Fibroblast of lung (primary cell): ENCODE measurements at regions not wholly inside any gene's neighbourhood (a gene's known extent, or its start where the extent isn't known, plus 50 kb on each side); places are given as distances from the start of the nearest gene placed in this dataset.

Experiments
- DNase-seq, 2 donors: peaks; one replicate each; pipeline versions ENCODE4 v3.0.0 to v3.0.0-alpha.2; 2010; ENCODE audit warnings: low read depth in 2 of 2
- H2AFZ ChIP-seq: 2 replicates; pipeline ENCODE4 v1.5.1; 2012; ENCODE audit warnings: low read length, control low read depth, inconsistent platforms
- H3K27ac ChIP-seq: 2 replicates; pipeline ENCODE4 v1.5.1; 2011; ENCODE audit warnings: low read length, control low read depth; ENCODE audit not compliant: insufficient read depth
- H3K27me3 ChIP-seq: 2 replicates; pipeline ENCODE4 v1.5.1; 2011; ENCODE audit warnings: mild to moderate bottlenecking, low read length; ENCODE audit not compliant: control insufficient read depth, insufficient read depth
- H3K36me3 ChIP-seq: 2 replicates; pipeline ENCODE4 v1.5.1; 2011; ENCODE audit warnings: low read length; ENCODE audit not compliant: control insufficient read depth, insufficient read depth
- H3K4me1 ChIP-seq: 2 replicates; pipeline ENCODE4 v1.5.1; 2011; ENCODE audit warnings: low read length; ENCODE audit not compliant: control insufficient read depth, insufficient read depth; ENCODE audit errors: extremely low read depth
- H3K4me2 ChIP-seq: 2 replicates; pipeline ENCODE4 v1.5.1; 2011; ENCODE audit warnings: low read length, control low read depth; ENCODE audit not compliant: insufficient read depth; ENCODE audit errors: extremely low read depth
- H3K4me3 ChIP-seq, 4 experiments: fragments of 200-600 bp in 1 of 4; sonication (generic) in 1 of 4; replicated peaks in 1 of 4; 2 replicates each; pipeline ENCODE4 v1.5.1; 2011 to 2016; ENCODE audit warnings: low read length in 4 of 4, low read depth in 3 of 4, mild to moderate bottlenecking in 3 of 4, control low read depth in 2 of 4, inconsistent platforms in 1 of 4, mixed read lengths in 1 of 4; ENCODE audit not compliant: insufficient read depth in 1 of 4; ENCODE audit errors: control extremely low read depth in 1 of 4
- H3K79me2 ChIP-seq: 2 replicates; pipeline ENCODE4 v1.5.1; 2012; ENCODE audit warnings: mild to moderate bottlenecking, low read length, inconsistent platforms; ENCODE audit not compliant: control insufficient read depth, insufficient read depth
- H3K9ac ChIP-seq: 2 replicates; pipeline ENCODE4 v1.5.1; 2011; ENCODE audit warnings: mild to moderate bottlenecking, low read length, control low read depth; ENCODE audit not compliant: insufficient read depth
- H3K9me3 ChIP-seq: 2 replicates; pipeline ENCODE4 v1.5.1; 2012; ENCODE audit warnings: low read depth, low read length; ENCODE audit not compliant: control insufficient read depth, insufficient read depth
- H4K20me1 ChIP-seq: 2 replicates; pipeline ENCODE4 v1.5.1; 2011; ENCODE audit warnings: low read length; ENCODE audit not compliant: control insufficient read depth, insufficient read depth; ENCODE audit errors: extremely low read depth
- EZH2 ChIP-seq: IDR thresholded peaks from 2 replicates; pipeline ENCODE4 v1.5.1; 2012; ENCODE audit warnings: low read length, control low read depth, mild to moderate bottlenecking; ENCODE audit errors: missing control alignments
- TF ChIP-seq, protein P1 (sequence below), 2 donors: IDR thresholded peaks in 1 of 2; conservative IDR thresholded peaks in 1 of 2; 1 replicate in 1 of 2; 2 replicates in 1 of 2; pipeline ENCODE4 v1.5.1; 2011 to 2012; ENCODE audit warnings: low read length in 2 of 2, control low read depth in 1 of 2, inconsistent platforms in 1 of 2, low read depth in 1 of 2, mild to moderate bottlenecking in 1 of 2

- no peaks in the 10 kb centered on the region for H3K4me1 ChIP-seq
- no peaks in the 10 kb centered on the region for H3K36me3 ChIP-seq
- no peaks in the 10 kb centered on the region for H4K20me1 ChIP-seq
- no peaks in the 10 kb centered on the region for H3K9me3 ChIP-seq
- H3K4me2 ChIP-seq = no peak overlapping the region
- no peak overlapping the region for H3K27ac ChIP-seq
- no peaks in the 10 kb centered on the region for H3K27me3 ChIP-seq
- H2AFZ ChIP-seq = no peak overlapping the region
- DNase-seq = peak in 1 of 2 donors; percentile 59
- H3K79me2 ChIP-seq = no peaks in the 10 kb centered on the region
- H3K9ac ChIP-seq = no peak overlapping the region
- no peak overlapping the region for H3K4me3 ChIP-seq
- TF ChIP-seq, protein P1, sequence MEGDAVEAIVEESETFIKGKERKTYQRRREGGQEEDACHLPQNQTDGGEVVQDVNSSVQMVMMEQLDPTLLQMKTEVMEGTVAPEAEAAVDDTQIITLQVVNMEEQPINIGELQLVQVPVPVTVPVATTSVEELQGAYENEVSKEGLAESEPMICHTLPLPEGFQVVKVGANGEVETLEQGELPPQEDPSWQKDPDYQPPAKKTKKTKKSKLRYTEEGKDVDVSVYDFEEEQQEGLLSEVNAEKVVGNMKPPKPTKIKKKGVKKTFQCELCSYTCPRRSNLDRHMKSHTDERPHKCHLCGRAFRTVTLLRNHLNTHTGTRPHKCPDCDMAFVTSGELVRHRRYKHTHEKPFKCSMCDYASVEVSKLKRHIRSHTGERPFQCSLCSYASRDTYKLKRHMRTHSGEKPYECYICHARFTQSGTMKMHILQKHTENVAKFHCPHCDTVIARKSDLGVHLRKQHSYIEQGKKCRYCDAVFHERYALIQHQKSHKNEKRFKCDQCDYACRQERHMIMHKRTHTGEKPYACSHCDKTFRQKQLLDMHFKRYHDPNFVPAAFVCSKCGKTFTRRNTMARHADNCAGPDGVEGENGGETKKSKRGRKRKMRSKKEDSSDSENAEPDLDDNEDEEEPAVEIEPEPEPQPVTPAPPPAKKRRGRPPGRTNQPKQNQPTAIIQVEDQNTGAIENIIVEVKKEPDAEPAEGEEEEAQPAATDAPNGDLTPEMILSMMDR (conservative IDR thresholded peaks at IDR 0.05 in 1 of 2, IDR thresholded peaks at IDR 0.05 in 1 of 2; ENCODE audit: low read depth in 1 of 2, low read length in 2 of 2) = no peak
- no peak for TF ChIP-seq EZH2
Measured at GRCh38 chr13:100983111-100983510, 308.5 kb upstream of the TMTC4 start.

GRCh38 chr13:100980171-100980570 is 305.6 kb upstream of the TMTC4 start:
- Histone ChIP-seq H3K4me2 (no peak overlapping the region), H3K9me3 (no peaks in the 10 kb centered on the region), H3K36me3 (no peaks in the 10 kb centered on the region), H4K20me1 (no peaks in the 10 kb centered on the region), H3K4me3 (no peak overlapping the region), H2AFZ (no peak overlapping the region), H3K9ac (no peak overlapping the region), H3K4me1 (no peaks in the 10 kb centered on the region), H3K27me3 (no peaks in the 10 kb centered on the region), H3K79me2 (no peaks in the 10 kb centered on the region), H3K27ac (no peak overlapping the region)
- TF ChIP-seq, protein P1 (conservative IDR thresholded peaks at IDR 0.05 in 1 of 2, IDR thresholded peaks at IDR 0.05 in 1 of 2; ENCODE audit: low read depth in 1 of 2, low read length in 2 of 2) = no peak
- no peak for TF ChIP-seq EZH2
- DNase-seq = peak in 1 of 2 donors; percentile 62

- Histone ChIP-seq H3K4me2 (no peak overlapping the region), H3K4me1 (no peaks in the 10 kb centered on the region), H3K4me3 (no peak overlapping the region), H3K79me2 (no peaks in the 10 kb centered on the region), H2AFZ (no peak overlapping the region), H3K27me3 (no peaks in the 10 kb centered on the region), H3K36me3 (no peaks in the 10 kb centered on the region), H3K9ac (no peak overlapping the region), H3K27ac (no peak overlapping the region), H3K9me3 (no peaks in the 10 kb centered on the region), H4K20me1 (no peaks in the 10 kb centered on the region)
- DNase-seq = no peak
- TF ChIP-seq, protein P1 (conservative IDR thresholded peaks at IDR 0.05 in 1 of 2, IDR thresholded peaks at IDR 0.05 in 1 of 2; ENCODE audit: low read depth in 1 of 2, low read length in 2 of 2) = no peak
- no peak for TF ChIP-seq EZH2
Measured at GRCh38 chr13:100977841-100978240, 303.2 kb upstream of the TMTC4 start.
